Kidney glomerular epithelial cell (primary cell): ENCODE measurements at regions not wholly inside any gene's neighbourhood (a gene's known extent, or its start where the extent isn't known, plus 50 kb on each side); places are given as distances from the start of the nearest gene placed in this dataset.

Experiments
- DNase-seq: peaks from one replicate; lab custom pipeline; 2025; lab: John Stamatoyannopoulos, UW

- DNase-seq = no peak
These were observed 149.8 kb upstream of the AKIRIN2 start for GRCh38 chr6:87851674-87852299.

GRCh38 chr6:87848616-87849015 lies 146.6 kb upstream of the AKIRIN2 start:
- DNase-seq = no peak

GRCh38 chr6:87847830-87848210 lies 145.8 kb upstream of the AKIRIN2 start:
- DNase-seq = no peak

- no peak for DNase-seq
These were observed 145.2 kb upstream of the AKIRIN2 start for GRCh38 chr6:87847135-87847829.

DNA sequence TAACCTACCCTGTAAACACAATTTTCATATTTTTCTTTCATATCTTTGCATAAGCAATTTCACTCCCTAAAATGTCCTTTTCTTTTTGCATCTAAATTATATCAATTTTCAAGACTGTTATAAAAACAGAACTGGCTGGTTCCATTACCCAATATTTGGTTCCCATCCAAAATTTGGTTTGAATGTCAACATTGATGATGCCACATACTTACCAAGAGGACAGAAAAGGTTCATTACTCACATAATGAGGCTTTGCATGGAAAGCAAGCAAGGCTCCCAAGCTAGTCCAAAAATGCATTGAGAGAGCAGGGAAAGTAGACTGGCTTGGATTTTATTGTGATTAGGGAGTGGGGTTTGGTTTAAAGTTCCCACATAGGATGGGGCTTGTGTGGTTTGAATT lies 144.4 kb upstream of the AKIRIN2 start:
- DNase-seq = no peak

DNA sequence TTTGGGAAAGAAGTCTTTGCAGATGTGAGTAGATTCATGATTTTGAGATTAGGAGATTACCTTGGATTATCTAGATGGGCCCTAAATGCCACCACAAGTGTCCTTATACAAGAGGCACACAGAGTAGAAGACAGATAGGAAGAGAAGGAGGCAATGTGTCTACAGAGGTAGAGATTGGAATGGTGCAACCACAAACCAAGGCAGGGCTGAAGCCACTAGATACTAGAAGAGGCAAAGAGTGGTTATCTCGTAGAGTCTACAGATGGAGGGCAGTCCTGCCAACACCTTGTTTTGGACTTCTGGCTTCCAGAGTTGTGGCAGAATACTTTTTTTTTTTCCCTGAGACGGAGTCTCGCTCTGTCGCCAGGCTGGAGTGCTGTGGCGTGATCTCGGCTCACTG lies 138.3 kb upstream of the AKIRIN2 start:
- DNase-seq = no peak

DNA sequence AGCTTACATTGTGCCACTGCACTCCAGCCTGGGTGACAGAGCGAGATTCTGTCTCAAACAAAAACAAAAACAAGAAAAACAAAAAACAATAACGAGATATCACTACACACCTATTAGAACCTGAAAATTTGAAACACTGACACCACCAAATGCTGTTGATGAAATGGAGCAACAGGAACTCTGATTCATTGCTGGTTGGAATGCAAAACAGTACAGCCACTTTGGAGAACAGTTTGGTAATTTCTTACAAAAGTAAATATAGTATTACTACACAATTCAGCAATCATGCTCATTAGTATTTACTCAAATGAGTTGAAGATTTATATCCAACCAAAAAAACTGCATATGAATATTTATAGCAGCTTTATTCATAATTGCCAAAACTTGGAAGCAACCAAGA lies 135.8 kb upstream of the AKIRIN2 start:
- DNase-seq = no peak

DNA sequence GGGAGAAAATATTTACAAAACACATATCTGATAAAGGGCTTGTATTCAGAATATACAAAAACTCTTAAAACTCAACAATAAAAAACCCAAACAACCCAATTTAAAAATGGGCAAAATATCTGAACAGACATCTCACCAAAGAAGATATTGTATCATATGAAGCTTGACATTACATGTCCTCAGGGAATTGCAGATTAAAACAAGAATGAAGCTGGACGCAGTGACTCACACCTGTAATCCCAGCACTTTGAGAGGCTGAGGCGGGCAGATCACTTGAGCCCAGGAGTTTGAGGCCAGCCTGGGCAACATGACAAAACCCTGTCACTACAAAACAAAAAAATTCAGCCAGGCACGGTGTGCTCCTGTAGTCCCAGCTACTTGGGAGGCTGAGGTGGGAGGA lies 135.4 kb upstream of the AKIRIN2 start:
- no peak for DNase-seq

DNA sequence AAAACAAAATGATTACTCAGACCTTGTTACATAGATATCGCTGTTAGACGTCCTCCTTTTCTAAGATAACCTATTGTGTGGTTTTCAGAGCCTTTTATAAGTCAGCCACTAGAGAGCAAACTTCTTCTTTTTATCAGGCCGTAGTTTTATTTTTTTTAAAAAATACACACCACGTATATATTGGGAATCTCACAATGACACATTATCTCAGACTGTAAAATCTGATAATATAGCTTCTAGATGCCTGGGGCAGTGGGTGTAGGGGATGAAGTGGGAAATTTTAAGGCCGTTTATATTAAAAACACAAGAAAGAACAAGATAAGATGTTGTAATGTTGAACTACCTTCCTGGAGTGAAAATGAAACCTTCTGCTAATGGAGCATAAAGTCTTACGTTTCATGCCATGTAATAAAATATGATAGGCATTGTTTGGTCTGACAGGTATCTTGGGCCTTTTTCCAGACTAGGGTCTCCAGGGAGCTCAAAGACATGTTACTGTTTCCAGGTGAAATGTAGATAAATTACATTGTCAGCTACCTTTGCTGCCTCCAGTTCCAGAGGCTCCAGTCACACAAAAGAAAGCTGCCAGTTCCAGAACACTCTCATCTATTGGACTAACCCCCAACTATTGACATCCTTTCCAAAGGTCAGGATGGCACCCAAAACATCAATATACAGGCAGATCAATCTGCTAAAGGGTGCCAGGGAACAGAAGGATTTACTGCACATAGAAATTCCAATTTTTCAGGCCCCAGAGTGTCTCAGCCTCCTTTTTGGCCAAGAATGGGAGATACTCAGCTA lies 130.2 kb upstream of the AKIRIN2 start:
- peak; percentile 60 for DNase-seq

DNA sequence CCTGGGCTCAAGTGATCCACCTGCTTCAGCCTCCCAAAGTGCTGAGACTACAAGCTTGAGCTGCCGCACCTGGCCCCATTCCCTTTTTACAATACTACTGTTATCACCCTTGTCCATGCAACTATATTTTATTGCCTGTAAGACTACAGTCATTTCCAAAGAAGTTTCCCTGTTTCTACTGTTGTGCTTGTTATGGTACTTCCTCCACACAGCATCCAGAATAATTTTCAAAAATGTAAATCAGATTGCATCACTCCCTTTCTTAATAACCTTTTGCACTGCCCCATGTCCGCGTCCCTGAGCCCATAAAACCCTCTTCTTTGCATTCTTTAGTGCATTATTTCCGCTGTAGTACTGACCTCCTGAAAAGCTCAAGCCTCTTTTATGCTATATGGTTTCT lies 128.9 kb upstream of the AKIRIN2 start:
- DNase-seq = no peak

DNA sequence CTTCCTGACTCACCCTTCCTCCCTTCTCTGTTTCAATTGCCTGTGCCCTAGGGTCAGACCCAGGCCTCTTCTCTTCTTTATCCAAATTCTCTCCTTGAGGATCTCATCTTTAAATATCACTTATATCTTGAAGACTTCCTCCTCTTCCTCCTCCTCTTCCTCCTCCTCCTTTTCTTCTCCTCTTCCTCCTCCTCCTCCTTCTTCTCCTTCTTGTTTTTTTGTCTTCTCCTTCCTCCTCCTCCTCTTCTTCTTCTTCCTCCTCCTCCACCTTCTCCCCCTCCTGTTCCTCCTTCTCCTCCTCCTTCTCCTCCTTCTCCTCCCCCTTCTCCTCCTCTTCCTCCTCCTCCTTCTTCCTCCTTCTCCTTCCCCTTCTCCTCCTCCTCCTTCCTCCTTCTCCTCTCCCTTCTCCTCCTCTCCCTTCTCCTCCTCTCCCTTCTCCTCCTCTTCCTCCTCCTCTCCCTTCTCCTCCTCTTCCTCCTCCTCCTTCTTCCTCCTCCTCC lies 127.6 kb upstream of the AKIRIN2 start:
- no peak for DNase-seq

DNA sequence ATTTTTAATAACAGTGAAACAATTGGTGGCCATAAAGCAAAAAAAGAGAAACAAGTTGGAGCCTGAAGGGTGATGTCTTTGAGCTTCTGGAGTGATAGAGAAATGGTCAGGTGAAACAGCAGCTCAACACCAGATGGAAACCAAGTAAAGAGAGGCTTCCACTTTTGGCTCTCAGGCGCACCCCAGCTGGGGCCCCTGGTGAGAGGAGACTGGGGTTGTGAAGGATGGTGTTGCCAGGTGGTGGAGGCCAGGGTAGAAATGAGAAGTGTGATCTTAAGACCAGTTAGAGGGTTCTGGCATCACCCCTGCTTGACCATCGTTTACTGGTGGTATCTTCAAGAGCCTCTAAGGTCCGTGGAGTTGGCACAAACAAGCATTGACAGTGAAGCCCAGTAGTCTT lies 126.0 kb upstream of the AKIRIN2 start:
- DNase-seq = no peak

DNA sequence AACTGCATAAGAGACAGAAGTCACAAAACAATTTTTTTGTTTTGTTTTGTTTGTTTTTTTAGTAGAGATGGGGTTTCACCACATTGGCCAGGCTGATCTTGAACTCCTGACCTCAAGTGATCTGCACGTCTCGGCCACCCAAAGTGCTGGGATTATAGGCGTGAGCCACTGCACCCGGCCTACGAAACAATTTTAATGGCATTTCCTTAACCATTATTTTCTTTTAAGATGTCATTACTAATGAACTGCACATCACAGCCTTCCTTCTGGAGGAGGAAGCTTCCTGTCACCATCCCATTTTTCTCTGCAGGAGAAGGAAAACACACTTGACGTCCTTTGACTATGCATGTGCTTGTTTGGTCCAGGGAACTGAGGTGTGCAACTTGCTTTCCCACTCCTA lies 125.3 kb upstream of the AKIRIN2 start:
- DNase-seq = no peak

- DNase-seq = no peak
These were observed 124.4 kb upstream of the AKIRIN2 start for GRCh38 chr6:87826424-87826823.

GRCh38 chr6:87825821-87826221 lies 123.8 kb upstream of the AKIRIN2 start:
- no peak for DNase-seq

DNA sequence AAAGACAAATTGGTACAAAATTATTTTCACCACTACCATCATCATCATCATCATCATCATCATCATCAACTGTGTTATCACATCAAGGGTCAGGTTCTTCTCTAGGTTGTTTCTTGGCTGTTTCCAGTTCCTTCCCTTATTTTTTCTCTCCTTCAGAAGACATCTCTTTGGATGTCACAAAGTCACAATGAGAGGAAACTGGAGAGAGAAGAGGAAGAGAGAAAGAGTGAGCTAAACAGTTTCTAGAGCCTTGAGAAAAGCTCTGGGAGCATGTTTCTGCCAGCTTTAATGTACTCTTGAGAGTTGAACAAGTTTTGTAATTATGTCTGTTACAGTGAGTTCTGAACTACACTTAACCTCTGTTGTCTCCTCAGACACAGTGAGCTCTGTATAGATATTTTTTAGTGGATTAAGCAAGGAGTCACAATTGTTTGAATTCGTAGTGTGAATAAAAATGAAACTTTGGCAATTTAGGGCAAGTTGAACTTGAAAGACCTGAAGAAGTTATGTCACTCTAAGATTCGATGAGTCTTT lies 123.0 kb upstream of the AKIRIN2 start:
- no peak for DNase-seq

GRCh38 chr6:87822011-87822410 lies 120.0 kb upstream of the AKIRIN2 start:
- DNase-seq = no peak

GRCh38 chr6:87820343-87820984 lies 118.4 kb upstream of the AKIRIN2 start:
- no peak for DNase-seq

- DNase-seq = peak; percentile 37
These were observed 115.2 kb upstream of the AKIRIN2 start for GRCh38 chr6:87817183-87817582.

GRCh38 chr6:87815449-87815848 lies 113.4 kb upstream of the AKIRIN2 start:
- DNase-seq = no peak

- peak; percentile 61 for DNase-seq
These were observed 106.1 kb upstream of the AKIRIN2 start for GRCh38 chr6:87808005-87808757.

GRCh38 chr6:87807475-87807874 lies 105.4 kb upstream of the AKIRIN2 start:
- DNase-seq = no peak
